Fibroblast of peridontal ligament (primary cell): ENCODE measurements at regions not wholly inside any gene's neighbourhood (a gene's known extent, or its start where the extent isn't known, plus 50 kb on each side); places are given as distances from the start of the nearest gene placed in this dataset.

Experiments used
- DNase-seq: peaks from one replicate; pipeline ENCODE4 v3.0.0-alpha.2; 2010; ENCODE audit errors: extremely low read depth

DNA sequence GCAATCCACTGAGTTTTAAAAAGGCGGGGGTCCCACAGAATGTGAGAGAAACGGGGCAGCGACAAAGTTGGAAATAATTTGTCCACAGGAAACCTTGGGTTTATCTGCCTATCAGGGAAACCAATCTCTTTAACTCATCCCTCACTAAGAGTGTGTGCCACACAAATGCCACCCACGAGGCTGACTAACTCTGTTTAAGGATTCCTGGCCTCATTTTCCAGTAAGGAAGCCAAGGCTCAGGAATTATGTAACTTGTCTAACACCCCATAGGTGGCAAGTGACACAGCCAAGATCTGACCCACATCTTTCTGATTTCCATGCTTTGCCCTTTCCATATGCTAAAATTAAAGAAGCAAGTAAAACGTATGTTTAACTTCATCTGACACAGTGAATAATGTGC is 263.2 kb downstream of the CNTN3 start:
- no peak for DNase-seq

DNA sequence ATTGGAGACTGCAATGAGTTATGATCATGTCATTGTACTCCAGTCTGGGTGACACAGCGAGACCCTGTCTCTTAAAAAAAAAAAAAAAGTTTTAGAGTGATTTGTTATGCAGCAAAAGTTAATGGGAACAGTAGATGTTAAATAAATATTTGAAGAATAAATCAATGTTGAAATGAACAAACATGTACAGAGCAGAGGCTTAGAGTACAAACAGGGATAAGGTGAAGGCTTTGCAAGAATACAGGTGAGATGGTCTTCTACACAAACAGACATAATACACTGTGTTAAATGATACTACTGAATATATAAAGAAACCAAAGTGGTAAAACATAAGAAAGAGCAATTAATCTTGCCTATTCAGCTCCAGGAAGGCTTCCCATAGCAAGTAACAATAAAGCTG is 265.4 kb downstream of the CNTN3 start:
- no peak for DNase-seq

DNA sequence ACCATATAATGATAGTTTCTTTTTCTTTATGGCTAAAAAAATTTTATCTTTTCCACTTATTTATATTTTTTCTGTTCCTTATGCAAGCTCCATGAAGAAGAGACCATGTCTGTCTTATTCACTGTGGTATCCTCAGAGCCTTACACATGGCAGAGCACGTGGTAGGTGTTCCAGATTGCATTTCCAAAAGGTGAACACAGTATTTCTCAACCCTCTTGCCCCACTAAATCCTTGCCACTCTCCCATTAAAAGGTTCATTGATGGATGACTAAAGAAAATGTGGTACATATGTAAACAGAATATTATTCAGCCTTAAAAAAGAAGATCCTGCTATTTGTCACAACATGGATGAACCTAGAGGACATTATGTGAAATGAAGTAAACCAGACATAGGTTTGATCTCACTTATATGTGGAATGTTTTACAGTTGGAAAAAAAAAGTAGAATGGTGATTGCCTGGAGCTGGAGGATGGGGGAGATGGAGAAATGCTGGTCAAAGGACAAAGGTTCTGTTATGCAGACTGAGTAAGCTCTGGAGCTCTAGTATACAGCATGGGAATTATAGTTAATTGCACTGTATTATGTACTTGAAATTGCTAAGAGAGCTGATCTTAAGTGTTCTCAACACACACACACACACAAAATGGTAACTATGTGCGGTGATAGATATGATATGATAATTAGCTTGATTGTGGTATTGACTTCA is 266.7 kb downstream of the CNTN3 start:
- no peak for DNase-seq

DNA sequence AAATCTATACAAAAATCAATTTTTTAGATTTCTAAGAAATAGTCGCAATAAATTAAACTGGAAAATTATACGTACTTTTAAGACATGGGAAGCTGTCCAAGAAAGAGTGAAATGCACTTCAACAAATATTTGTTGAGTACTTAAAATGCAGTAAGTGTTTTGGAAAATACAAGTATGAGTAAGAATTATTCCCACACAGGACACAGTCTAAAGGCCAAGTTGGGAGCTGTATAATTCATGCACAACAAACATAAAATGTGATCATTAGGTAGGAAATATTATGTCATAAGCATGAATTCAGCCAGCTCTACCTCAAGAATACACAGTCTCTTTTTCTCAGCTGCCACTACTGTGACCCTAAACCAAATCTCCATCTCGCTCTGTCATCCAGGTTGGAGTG is 267.6 kb downstream of the CNTN3 start:
- DNase-seq, result no peak

DNA sequence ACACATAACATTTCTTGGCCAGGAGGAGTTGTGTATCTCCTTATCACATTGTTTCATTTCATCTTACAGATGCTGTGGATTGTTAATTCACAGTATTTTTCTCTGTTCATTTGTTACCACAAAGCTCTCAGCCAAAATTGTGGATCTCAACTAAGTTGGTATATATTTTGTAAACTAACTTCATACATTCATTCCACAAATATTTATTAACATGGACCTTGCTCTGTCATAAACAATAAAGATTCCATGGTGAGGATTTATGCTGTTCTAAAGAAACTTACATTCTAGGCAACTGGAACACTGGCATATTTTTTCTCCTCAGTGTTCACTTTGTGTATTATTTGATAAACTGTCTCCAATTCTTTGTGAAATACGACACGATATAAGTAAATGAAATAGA is 268.8 kb downstream of the CNTN3 start:
- DNase-seq, result no peak

DNA sequence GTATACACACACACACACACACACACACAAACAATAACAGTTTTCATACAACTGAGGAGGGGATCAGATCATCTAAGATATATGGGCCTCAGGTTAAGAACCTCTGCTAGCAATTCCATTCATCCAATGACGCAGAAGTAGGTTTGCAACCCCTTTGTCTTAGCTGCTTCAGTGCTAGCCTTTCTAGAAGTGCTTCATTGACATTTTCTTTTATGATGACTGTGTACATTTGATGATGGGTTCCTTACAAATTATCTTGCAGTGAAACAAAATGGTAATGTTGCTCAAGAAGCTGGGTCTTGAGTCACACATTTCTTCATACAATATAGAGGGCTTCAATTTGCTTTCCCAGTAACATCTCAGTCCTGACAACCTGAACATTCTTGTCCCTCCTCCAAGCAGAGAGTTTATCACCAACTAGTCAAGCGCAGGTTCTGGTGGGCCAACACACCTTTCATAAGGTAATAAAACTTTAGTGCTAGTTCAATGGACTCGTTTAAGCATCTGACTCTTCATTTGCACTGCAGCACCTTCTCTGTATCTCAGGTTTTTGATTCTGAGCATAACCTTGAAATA is 269.5 kb downstream of the CNTN3 start:
- DNase-seq, result no peak

DNA sequence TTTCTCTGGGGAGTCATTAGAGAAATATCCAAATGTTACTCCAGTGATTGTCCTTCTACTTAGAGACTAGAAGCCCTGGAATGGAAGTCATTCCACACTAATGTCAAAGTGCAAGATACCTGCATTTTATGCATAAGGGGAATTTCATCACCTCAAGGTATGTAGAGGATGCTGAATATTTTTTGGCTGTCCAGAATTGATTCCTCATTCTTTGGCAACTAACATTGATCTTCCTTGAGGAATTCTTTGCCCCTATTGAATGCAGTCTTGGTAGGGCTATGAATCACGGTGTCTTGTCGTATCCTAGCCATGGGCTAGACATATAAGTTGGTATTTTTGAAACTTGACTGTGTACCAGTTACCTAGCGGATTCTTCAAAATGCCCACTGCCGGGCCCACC is 271.1 kb downstream of the CNTN3 start:
- DNase-seq, result no peak

DNA sequence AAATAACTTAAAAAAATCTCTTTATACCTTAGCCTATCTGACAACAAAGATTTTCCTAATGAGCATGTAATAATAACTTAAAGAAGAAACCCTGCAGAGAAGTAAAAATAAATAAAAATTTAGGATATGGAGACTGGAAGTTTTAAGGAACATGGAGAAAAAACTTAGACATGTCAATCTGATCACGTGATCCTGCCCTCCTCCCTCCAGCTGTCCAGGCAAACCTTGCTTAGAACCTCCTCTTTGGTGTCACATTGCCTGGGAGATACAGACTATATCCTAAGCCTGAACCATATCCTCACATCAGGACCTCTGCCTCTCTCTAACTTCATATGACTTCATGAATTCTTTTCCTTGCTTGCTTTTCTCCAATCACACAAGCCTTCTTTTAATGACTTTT is 275.5 kb downstream of the CNTN3 start:
- DNase-seq, result no peak

DNA sequence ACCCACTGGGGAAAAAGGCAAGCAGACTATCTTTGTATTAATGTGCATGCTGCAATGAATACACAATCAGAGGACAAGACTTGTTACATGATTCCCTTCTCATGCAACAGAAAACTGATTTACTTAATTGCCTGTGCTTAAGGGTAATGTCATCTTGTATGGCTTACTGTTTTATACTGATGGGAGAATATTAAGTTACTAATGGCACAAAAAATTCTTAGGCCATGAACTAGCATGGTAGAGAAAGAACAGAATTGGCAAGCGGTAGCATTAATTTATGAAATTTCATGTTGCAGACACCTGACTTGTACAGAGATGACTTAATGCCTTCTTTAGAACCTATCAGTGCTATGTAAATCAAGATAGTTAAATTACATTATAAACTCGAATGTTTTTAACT is 282.3 kb downstream of the CNTN3 start:
- no peak for DNase-seq

DNA sequence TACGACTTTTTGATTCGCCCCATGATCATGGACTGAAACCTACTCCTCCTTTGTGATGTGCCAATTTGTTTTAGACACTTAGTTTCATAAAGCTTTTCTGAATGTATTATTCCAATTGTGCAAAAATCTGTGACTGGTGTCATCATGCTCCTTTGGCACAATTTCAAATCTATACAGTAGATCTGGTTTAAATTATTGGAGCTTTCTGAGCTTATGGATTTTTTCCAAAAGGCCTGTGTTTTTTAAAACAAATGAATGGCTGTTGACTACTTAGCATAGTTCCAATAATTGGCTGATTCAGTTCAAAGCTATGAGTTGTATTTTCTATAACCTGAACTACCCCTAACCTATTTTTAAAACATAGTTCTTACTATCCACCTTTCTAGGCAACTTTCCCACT is 282.7 kb downstream of the CNTN3 start:
- no peak for DNase-seq

DNA sequence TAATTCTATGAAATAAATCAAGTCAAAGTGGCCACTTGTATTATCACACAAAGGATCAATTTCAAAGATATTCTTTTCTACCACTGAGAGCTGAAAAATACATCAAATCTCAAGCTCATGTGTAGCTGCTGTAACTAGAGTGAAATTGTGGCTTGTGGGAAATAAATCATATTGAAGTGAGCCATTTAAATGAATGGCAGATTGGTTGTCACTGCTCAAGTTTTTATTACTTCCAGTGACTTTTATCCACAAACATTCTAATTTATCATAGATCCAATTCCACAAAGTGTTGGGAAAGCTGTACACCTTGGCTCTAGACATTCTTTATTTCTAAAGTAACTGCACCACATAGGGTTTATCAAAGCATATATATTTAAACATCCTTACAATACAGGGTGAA is 285.4 kb downstream of the CNTN3 start:
- DNase-seq, result no peak

DNA sequence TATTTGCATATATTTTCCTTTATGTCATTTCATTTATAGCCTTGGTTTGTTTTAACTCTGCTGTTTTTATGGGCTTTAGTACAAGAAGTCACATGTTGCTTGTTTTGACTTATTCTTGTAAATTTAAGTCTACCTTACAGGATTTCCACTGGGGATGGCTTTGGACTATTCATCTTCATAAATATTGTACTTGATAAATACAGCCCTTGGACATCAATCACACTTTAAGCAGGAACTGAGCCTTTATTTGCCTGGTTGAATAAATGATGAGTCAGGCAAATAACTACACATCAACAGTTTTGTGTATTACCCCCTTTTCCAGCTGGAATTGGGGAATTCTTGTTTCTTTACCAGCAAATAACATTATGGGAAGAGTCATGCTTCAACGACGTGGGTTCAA is 286.0 kb downstream of the CNTN3 start:
- DNase-seq, result no peak

DNA sequence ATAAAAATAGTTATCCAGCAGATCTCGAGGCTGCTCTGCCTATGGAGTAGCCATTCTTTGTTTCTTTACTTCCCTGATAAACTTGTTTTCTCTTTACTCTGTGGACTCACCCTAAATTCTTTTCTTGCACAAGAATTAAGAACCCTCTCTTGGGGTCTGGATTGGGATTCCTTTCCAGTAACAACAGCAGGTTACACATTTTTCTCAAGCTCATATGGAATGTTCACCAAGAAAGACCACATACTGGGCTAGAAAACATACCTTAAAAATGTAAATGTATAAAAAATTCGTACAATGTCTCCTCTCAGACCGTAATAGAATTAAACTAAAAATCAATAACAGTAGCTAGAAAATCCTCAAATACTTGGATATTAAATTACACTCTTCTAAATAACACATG is 299.2 kb downstream of the CNTN3 start:
- DNase-seq, result no peak

DNA sequence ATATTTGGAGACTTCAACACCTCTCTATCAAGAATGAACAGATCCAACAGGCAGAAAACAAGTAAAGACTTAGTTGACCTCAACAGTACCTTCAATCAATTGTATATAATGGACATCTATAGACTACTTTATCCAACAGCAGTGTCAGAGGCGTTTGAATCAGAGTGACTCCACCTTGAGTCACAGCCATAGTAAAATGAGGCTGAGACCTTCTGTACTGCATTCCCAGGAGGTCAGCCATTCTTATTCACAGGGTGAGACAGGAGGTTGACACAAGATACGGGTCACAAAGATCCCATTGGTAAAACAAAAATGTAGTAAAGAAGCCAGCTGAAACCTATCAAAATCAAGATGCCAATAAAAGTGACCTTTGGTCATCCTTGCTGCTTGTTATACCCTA is 299.8 kb downstream of the CNTN3 start:
- no peak for DNase-seq

DNA sequence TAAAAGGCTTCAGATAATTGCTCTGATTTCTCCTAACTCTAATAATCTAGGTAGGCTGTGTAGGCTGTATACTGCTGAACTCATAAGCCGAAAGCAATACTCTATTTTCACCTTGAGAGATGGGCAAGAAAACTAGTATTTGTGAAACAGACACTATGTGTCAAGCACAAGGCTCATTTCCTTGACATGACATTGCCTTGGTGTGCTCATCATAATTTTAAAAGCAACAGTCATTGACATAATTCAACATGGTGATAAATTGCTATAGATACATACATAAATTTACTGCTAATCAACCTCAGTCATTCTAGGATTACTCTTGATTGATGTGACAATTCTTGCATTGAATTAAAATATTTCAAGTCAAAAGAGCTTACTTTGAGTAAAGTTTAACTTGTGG is 304.7 kb downstream of the CNTN3 start:
- DNase-seq, result no peak

DNA sequence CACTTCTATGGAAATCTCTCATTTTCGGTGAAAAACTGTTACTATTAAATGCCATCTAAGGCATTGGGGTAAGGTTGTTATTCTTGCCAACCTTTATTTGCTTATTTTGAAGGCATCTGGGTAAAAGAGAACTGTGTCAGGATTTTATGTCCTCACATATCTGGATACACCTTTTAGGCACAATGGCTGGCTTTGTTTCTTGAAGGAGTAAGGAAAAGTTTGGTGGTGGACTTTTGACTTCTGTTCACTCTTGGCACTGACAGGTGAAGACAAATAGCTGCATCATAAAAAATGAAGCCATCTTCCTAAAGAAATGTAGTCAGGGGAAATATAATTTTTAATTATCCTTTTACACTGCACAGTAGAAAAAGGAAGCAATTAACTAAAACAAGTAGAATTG is 310.0 kb downstream of the CNTN3 start:
- no peak for DNase-seq

DNA sequence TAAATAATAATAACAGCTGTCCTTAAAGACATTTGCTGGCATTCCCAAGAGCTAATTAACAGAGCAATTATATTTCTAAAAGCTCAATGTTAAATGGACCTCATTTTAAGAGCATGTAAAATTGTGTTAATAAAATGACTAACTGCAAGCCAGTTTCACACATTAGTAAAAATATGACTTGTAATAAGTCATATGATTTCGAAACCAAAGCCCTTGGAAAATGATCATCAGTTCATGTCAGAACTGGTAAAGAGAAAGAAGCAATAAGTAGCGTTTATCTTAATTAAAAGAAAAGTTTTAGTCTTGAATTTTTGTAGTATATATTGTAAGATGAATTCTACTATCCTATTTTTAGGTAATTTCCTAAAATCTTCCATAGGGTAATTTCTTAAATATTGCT is 310.7 kb downstream of the CNTN3 start:
- DNase-seq, result no peak

DNA sequence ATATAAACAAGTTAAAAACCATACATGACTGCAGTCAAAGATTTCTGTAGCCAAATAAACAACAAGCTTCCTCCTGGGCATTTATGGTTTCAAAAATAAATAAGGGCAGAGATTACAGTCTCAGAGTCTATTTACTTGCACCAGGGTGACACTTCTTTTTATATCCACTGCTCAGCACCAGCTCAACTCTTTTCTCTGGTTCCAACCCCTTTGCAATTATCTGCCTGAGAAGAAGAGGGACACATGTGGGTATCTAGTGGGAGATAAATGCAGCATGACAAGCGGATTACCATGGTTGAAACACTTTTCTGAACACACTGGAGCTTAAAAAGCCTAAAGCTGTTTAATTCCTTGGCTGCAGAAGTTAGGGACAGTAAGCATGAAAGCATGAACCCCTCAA is 311.5 kb downstream of the CNTN3 start:
- DNase-seq, result no peak

DNA sequence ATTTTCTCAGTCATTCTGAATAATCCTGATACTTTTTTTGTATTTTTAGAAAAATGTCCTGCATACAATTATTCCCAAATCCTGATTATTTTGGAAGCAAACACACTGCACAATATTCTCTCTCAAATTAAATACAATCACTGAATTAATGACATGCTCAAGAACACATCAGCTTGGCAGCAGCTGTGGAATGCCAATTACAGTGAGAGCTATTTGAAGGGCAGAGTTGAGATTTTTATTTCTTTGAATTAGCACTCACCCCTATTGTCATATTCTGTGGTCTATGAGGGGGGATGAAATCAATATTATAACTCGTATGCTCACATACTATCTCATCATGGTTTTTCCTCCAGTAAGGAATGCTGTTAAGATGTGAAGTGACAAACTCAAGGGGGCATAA is 312.2 kb downstream of the CNTN3 start:
- DNase-seq, result no peak

DNA sequence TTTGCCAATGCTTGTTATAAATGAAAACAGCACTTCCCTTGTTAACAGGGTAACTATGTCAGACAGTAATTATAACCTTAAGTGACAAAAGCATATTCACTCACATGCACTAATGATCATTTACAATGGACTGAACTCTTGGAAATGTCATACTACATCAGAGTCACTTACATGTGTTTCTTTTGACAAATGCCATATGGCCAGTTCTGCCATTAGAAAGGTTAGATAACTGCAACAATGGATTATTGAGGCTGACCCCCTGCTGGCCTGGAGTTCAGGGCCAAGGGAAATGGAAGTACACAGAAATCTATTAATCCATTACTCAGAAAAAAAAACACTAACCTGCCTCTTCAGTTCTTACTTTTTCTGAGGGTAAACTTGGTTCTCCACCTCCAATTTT is 313.4 kb downstream of the CNTN3 start:
- DNase-seq, result no peak

DNA sequence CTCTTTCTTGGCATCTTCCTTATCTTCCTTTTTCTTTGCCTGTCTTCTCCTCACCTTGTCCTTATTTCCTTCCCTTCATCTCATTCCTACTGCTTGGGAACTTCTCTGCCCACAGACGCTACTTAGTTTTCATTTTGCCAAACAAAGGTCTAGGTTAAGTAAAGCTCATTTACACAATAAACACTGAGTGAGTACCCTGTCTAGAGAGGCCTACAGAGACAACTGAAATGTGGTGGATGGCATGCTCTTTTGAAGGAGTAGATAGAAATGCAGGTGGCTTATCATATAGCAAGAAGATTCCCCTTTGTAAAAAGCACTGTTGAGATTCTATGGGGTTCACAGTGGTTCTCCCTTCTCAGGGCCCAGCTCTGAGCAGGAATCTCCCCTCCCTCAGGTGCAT is 319.0 kb downstream of the CNTN3 start:
- no peak for DNase-seq

DNA sequence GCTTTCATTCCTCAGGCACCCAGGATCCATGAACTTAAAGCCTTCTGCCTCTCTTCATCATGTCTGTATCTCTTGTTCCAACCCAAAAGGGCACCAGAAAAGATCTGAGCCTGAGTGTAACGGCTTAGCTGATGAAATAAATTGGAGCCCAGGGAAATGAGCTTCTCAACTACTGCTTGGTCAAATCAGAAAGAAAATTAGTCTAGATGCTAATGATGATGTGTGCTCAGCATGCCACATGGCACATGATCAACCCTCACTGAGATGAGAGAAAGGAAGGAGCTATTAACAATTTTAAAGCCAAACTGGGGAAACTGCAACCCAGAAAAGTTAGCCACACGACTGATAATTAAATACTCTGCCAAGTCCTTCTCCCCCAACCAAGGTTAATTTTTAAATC is 325.7 kb downstream of the CNTN3 start:
- no peak for DNase-seq

DNA sequence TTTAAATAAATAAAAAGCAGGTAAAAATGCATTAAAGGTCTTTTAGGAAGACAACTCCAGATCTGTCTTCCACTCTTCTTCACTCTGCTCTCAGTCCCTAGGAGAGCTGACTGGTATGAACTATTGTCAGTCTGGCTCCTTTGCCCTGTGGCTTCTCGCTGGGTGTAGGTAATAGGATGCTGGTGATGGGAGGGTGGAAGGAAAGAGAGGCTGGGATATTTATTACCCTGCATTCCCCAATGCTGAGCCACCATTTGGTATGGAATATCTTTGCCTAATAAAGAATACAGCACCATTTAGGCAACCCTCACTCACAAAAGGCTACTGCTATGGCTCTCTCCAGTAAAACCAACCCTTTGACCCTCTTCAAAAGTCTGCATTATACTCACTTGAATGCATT is 326.9 kb downstream of the CNTN3 start:
- DNase-seq, result no peak

DNA sequence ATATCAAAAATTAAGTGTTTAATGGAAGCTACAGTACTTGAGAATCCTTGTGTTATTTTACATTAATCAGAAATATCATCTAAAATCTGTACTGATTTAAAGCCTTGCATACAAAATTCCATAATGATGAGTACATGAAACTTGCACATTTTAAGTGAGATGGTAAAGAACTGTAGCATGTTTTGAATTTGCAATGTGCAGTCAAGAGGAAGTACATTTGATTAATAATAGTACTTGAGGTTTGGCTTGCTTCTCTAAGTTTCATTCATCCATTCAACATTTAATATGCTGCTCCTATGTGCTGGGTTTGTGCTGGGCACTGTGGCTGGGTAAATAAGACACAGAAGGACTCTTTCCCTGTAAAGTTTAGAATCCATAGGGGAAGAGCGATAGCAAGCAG is 332.3 kb downstream of the CNTN3 start:
- DNase-seq, result no peak
